ENCODE measurements at regions not wholly inside any gene's neighbourhood (a gene's known extent, or its start where the extent isn't known, plus 50 kb on each side); places are given as distances from the start of the nearest gene placed in this dataset.

DNA sequence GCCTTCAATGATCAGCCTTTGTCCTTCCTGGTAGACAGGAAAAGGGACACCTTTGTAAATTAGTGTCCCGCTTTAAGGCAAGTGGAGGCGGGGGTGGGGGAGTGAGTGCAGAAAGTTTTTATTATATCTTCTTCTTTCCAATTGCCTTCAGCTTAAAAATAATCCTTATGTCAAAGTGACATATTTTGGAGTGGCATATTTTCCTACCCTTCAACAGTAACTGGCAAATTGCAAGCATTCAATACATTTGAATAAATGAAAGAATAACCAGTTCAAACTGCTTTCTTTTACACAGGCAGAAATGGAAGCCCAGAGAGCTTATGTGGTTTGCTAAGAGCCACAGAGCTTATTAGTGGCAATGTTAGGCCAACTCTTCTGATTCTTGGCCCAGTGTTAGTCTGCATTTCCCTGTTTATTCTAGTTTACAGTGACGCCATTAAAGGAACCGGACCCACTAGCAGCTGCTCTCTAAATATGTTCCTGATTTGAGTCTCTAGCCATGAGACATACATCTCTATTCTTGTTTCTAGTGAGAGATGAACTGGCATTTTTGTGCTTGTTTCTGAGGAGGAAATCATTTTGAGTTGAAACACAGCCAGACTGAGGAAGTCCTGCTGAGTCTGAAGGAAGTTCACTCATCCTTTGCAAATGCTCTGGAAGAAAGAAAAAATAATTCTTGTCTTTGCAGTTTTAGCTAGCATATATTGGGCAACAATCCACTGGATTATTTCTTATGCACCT, 468.7 kb downstream of the NOVA1 start:
- Histone ChIP-seq H3K79me2 (no peaks in the 10 kb centered on the region), H3K27ac (no peak overlapping the region), H2AFZ (no peak overlapping the region), H3K9me3 (ENCODE audit: control insufficient read depth, low read length) (no peaks in the 10 kb centered on the region), H3K4me2 (ENCODE audit: low read length) (no peak overlapping the region), H3K27me3 (ENCODE audit: control insufficient read depth, insufficient read depth, low read length) (no peaks in the 10 kb centered on the region), H3K4me1 (no peaks in the 10 kb centered on the region), H3K4me3 (ENCODE audit: low read depth, low read length) (no peak overlapping the region), H3K36me3 (ENCODE audit: control insufficient read depth, insufficient read depth, low read length) (no peaks in the 10 kb centered on the region), H3K9ac (no peak overlapping the region)
- TF ChIP-seq, protein P1, sequence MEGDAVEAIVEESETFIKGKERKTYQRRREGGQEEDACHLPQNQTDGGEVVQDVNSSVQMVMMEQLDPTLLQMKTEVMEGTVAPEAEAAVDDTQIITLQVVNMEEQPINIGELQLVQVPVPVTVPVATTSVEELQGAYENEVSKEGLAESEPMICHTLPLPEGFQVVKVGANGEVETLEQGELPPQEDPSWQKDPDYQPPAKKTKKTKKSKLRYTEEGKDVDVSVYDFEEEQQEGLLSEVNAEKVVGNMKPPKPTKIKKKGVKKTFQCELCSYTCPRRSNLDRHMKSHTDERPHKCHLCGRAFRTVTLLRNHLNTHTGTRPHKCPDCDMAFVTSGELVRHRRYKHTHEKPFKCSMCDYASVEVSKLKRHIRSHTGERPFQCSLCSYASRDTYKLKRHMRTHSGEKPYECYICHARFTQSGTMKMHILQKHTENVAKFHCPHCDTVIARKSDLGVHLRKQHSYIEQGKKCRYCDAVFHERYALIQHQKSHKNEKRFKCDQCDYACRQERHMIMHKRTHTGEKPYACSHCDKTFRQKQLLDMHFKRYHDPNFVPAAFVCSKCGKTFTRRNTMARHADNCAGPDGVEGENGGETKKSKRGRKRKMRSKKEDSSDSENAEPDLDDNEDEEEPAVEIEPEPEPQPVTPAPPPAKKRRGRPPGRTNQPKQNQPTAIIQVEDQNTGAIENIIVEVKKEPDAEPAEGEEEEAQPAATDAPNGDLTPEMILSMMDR (IDR thresholded peaks at IDR 0.05) = no peak

DNA sequence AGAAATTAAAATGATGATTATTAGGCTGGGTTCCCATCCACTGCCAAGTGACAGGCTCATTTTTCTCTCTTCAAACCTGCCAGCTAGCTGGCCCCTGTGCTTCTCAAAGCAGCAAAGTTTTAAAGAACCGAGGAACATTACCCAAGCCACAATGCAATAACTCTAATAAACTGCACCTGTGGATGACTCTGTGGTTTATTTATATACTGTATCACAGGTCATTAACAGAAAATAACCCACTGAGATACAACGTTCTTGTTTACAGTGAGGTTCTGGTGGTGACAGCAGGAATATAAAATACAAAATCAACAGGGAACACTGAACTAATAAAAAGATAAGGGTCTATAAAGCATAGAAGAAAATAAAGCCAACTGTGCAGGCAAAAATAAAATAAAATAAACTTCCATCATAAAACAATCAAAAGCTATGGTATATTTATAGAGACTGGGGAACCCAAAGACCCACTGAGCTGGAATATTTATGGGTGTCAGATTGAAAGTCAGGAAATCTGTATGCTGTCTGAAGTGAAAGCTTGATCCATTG, 472.9 kb downstream of the NOVA1 start:
- H3K4me1 ChIP-seq = no peaks in the 10 kb centered on the region
- no peaks in the 10 kb centered on the region for H3K36me3 ChIP-seq (ENCODE audit: control insufficient read depth, insufficient read depth, low read length)
- H3K4me2 ChIP-seq (ENCODE audit: low read length) = no peak overlapping the region
- no peak overlapping the region for H3K4me3 ChIP-seq (ENCODE audit: low read depth, low read length)
- no peak overlapping the region for H3K27ac ChIP-seq
- no peaks in the 10 kb centered on the region for H3K9me3 ChIP-seq (ENCODE audit: control insufficient read depth, low read length)
- H3K27me3 ChIP-seq (ENCODE audit: control insufficient read depth, insufficient read depth, low read length) = no peaks in the 10 kb centered on the region
- H3K9ac ChIP-seq = no peak overlapping the region
- TF ChIP-seq, protein P1 (IDR thresholded peaks at IDR 0.05) = no peak
- no peak overlapping the region for H2AFZ ChIP-seq
- H3K79me2 ChIP-seq = no peaks in the 10 kb centered on the region

DNA sequence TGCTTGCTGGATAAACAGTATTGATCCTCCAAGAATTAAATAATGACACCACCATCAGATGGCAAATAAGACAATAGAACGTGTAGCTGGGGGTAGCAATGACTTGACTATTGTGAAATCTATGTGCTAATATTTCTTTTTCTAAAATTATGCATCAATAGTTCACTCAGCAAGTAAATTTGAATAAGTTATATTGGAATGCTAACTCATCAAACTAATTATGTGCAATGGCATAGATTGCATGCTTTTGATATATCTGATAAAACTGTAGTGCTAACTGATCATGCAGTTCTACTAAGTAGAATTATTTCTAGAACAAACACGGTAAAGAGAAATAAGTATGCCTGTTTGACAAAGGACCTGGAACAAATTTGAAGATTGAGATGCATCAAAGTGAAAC, 474.4 kb downstream of the NOVA1 start:
- TF ChIP-seq, protein P1 (IDR thresholded peaks at IDR 0.05) = no peak
- Histone ChIP-seq H3K79me2 (no peaks in the 10 kb centered on the region), H3K4me1 (no peaks in the 10 kb centered on the region), H3K36me3 (ENCODE audit: control insufficient read depth, insufficient read depth, low read length) (no peaks in the 10 kb centered on the region), H3K9ac (no peak overlapping the region), H3K27ac (no peak overlapping the region), H3K4me2 (ENCODE audit: low read length) (no peak overlapping the region), H3K27me3 (ENCODE audit: control insufficient read depth, insufficient read depth, low read length) (no peaks in the 10 kb centered on the region), H3K9me3 (ENCODE audit: control insufficient read depth, low read length) (no peaks in the 10 kb centered on the region), H2AFZ (no peak overlapping the region), H3K4me3 (ENCODE audit: low read depth, low read length) (no peak overlapping the region)

DNA sequence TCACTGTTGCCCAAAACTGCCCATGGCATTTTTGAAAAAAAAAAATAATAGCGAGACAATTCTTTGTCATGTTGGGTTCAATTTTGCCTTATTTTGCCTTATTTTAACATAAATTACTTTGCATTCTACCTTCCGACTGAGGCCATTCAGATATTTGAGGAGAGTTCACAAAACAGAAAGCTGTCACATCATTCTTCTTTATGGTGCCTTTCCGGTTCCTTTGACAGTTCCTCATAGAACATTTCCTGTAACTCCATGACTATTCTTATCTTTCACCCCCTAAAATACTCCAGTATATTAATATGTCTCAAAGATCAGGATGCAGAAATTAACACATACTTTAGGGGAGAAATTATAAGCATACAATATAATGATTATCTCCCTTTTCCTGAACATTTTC, 476.7 kb downstream of the NOVA1 start:
- H3K4me3 ChIP-seq (ENCODE audit: low read depth, low read length) = no peak overlapping the region
- H3K4me2 ChIP-seq (ENCODE audit: low read length) = no peak overlapping the region
- H3K27ac ChIP-seq = no peak overlapping the region
- no peak overlapping the region for H3K9ac ChIP-seq
- no peaks in the 10 kb centered on the region for H3K4me1 ChIP-seq
- TF ChIP-seq, protein P1 (IDR thresholded peaks at IDR 0.05) = no peak
- H3K36me3 ChIP-seq (ENCODE audit: control insufficient read depth, insufficient read depth, low read length) = no peaks in the 10 kb centered on the region
- H2AFZ ChIP-seq = no peak overlapping the region
- no peaks in the 10 kb centered on the region for H3K27me3 ChIP-seq (ENCODE audit: control insufficient read depth, insufficient read depth, low read length)
- H3K79me2 ChIP-seq = no peaks in the 10 kb centered on the region
- H3K9me3 ChIP-seq (ENCODE audit: control insufficient read depth, low read length) = no peaks in the 10 kb centered on the region
